Trophoblast cell (in vitro differentiated cells and primary cell): ENCODE measurements at regions not wholly inside any gene's neighbourhood (a gene's known extent, or its start where the extent isn't known, plus 50 kb on each side); places are given as distances from the start of the nearest gene placed in this dataset.

Source experiments
- DNase-seq, 2 donors: peaks; one replicate each; pipeline ENCODE4 v3.0.0-alpha.2; 2016
- H2AFZ ChIP-seq: 2 replicates; pipeline ENCODE4 v1.6.1; 2013; ENCODE audit warnings: low read length, moderate library complexity, mild to moderate bottlenecking; ENCODE audit not compliant: insufficient read depth, poor library complexity
- H2AK5ac ChIP-seq: 2 replicates; pipeline ENCODE4 v1.6.1; 2013; ENCODE audit warnings: mild to moderate bottlenecking, low read length
- H2BK120ac ChIP-seq: 2 replicates; pipeline ENCODE4 v1.6.1; 2013; ENCODE audit warnings: low read length, mild to moderate bottlenecking, moderate library complexity; ENCODE audit not compliant: insufficient read depth, poor library complexity
- H2BK12ac ChIP-seq: 2 replicates; pipeline ENCODE4 v1.6.1; 2013; ENCODE audit warnings: mild to moderate bottlenecking, low read length, moderate library complexity
- H2BK5ac ChIP-seq: 2 replicates; pipeline ENCODE4 v1.6.1; 2013; ENCODE audit warnings: low read length, low read depth, moderate library complexity, mild to moderate bottlenecking; ENCODE audit not compliant: poor library complexity
- H3K14ac ChIP-seq: 2 replicates; pipeline ENCODE4 v1.6.1; 2013; ENCODE audit warnings: mild to moderate bottlenecking, low read length
- H3K18ac ChIP-seq: 2 replicates; pipeline ENCODE4 v1.6.1; 2013; ENCODE audit warnings: mild to moderate bottlenecking, low read length
- H3K23ac ChIP-seq: 2 replicates; pipeline ENCODE4 v1.6.1; 2013; ENCODE audit warnings: low read length
- H3K27ac ChIP-seq: 2 replicates; pipeline ENCODE4 v1.5.1; 2013; ENCODE audit warnings: low read depth, mild to moderate bottlenecking, inconsistent platforms, low read length, moderate library complexity
- H3K27me3 ChIP-seq: 2 replicates; pipeline ENCODE4 v1.6.1; 2013; ENCODE audit warnings: inconsistent platforms, mild to moderate bottlenecking, low read length, moderate library complexity; ENCODE audit not compliant: insufficient read depth
- H3K36me3 ChIP-seq, 2 experiments: 1 replicate in 1 of 2; 2 replicates in 1 of 2; pipeline ENCODE4 v1.6.1; 2013; ENCODE audit warnings: low read length in 2 of 2, mild to moderate bottlenecking in 2 of 2, moderate library complexity in 1 of 2; ENCODE audit not compliant: insufficient read depth in 2 of 2, control insufficient read depth in 1 of 2
- H3K4ac ChIP-seq: 2 replicates; pipeline ENCODE4 v1.6.1; 2013; ENCODE audit warnings: low read depth, mild to moderate bottlenecking, low read length, moderate library complexity
- H3K4me1 ChIP-seq, 2 experiments: 1 replicate in 1 of 2; 2 replicates in 1 of 2; pipeline ENCODE4 v1.6.1; 2013; ENCODE audit warnings: low read length in 2 of 2, mild to moderate bottlenecking in 2 of 2, moderate library complexity in 1 of 2; ENCODE audit not compliant: insufficient read depth in 2 of 2, control insufficient read depth in 1 of 2
- H3K4me2 ChIP-seq: 2 replicates; pipeline ENCODE4 v1.6.1; 2013; ENCODE audit warnings: inconsistent platforms, mild to moderate bottlenecking, low read length, moderate library complexity
- H3K4me3 ChIP-seq: 2 replicates; pipeline ENCODE4 v1.5.1; 2013; ENCODE audit warnings: mild to moderate bottlenecking, low read depth, low read length, inconsistent platforms
- H3K79me1 ChIP-seq: one replicate; pipeline ENCODE4 v1.6.1; 2013; ENCODE audit warnings: low read length
- H3K79me2 ChIP-seq: 2 replicates; pipeline ENCODE4 v1.6.1; 2013; ENCODE audit warnings: low read length, mild to moderate bottlenecking; ENCODE audit not compliant: control insufficient read depth, insufficient read depth, poor library complexity
- H3K9ac ChIP-seq: 2 replicates; pipeline ENCODE4 v1.6.1; 2013; ENCODE audit warnings: mild to moderate bottlenecking, low read length
- H3K9me3 ChIP-seq: 2 replicates; pipeline ENCODE4 v1.6.1; 2013; ENCODE audit warnings: low read depth, mild to moderate bottlenecking, control low read depth, inconsistent platforms, low read length; ENCODE audit not compliant: insufficient read depth
- H4K12ac ChIP-seq: 2 replicates; pipeline ENCODE4 v1.6.1; 2013; ENCODE audit warnings: low read depth, mild to moderate bottlenecking, low read length, moderate library complexity
- H4K8ac ChIP-seq: 2 replicates; pipeline ENCODE4 v1.6.1; 2013; ENCODE audit warnings: low read depth, mild to moderate bottlenecking, low read length, moderate library complexity
- H4K91ac ChIP-seq: one replicate; pipeline ENCODE4 v1.6.1; 2013; ENCODE audit warnings: low read depth, mild to moderate bottlenecking, low read length, moderate library complexity
- WGBS: extraction: QIAGEN DNeasy Blood & Tissue Kit; methylation state at CpG from one replicate; pipeline ENCODE4 v1.1.7; 2013; ENCODE audit warnings: missing lambda C conversion rate; ENCODE audit not compliant: insufficient read length, insufficient coverage; ENCODE audit errors: extremely low coverage; 5-methylcytosine and 5-hydroxymethylcytosine counted together

GRCh38 chr2:201966691-201967438, 66.8 kb upstream of the FZD7 start:
- H3K79me2 ChIP-seq = no peaks in the 10 kb centered on the region
- H2AK5ac ChIP-seq = peak overlapping the region; percentile 7
- no peak overlapping the region for H3K27ac ChIP-seq
- peak overlapping the region; percentile 19 for H3K18ac ChIP-seq
- peak overlapping the region; percentile 24 for H2BK120ac ChIP-seq
- H3K4me1 ChIP-seq = peaks cover 12 to 18% of the 10 kb centered on the region in 2 experiments
- H3K23ac ChIP-seq = no peak overlapping the region
- peak overlapping the region; percentile 26 for H4K91ac ChIP-seq
- H4K12ac ChIP-seq = no peak overlapping the region
- H3K79me1 ChIP-seq = peaks cover 1% of the 10 kb centered on the region
- peak overlapping the region; percentile 12 for H4K8ac ChIP-seq
- H3K14ac ChIP-seq = peak overlapping the region; percentile 8
- H2AFZ ChIP-seq = peak overlapping the region; percentile 4
- H3K27me3 ChIP-seq = no peaks in the 10 kb centered on the region
- H3K4me2 ChIP-seq = no peak overlapping the region
- peak overlapping the region; percentile 45 for H2BK12ac ChIP-seq
- no CpG with 5 or more reads among the region's 18 CpGs for WGBS
- H2BK5ac ChIP-seq = no peak overlapping the region
- H3K9ac ChIP-seq = no peak overlapping the region
- H3K9me3 ChIP-seq = peaks cover 4% of the 10 kb centered on the region
- H3K4ac ChIP-seq = no peak overlapping the region
- DNase-seq = no peak
- no peaks in the 10 kb centered on the region for H3K36me3 ChIP-seq
- H3K4me3 ChIP-seq = no peak overlapping the region

DNA sequence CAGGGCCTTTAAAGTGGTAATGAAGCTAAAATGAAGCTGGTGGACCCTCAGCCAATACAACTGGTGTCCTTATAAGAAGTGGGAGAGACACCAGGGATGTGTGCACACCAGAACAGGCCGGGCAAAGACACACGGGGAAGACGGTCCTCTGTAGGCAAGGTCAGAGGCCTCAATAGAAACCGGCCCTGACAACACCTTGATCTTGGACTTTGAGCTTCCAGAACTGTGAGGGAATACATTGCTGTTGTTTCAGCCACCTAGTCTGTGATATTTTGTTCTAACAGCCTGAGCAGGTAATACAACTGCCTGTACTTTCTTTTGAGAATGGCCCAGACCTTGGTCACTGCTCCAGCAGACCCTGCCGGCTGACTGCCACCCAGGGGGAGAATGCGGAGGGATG, 65.6 kb upstream of the FZD7 start:
- no peak overlapping the region for H2BK5ac ChIP-seq
- no peaks in the 10 kb centered on the region for H3K79me2 ChIP-seq
- no peak overlapping the region for H3K14ac ChIP-seq
- no peak overlapping the region for H3K4ac ChIP-seq
- H4K91ac ChIP-seq = no peak overlapping the region
- no peak overlapping the region for H3K4me3 ChIP-seq
- no peak overlapping the region for H2BK120ac ChIP-seq
- no peak overlapping the region for H3K9ac ChIP-seq
- no peak overlapping the region for H3K23ac ChIP-seq
- peaks cover 14 to 15% of the 10 kb centered on the region in 2 experiments for H3K4me1 ChIP-seq
- H2BK12ac ChIP-seq = no peak overlapping the region
- no peak overlapping the region for H3K27ac ChIP-seq
- H2AFZ ChIP-seq = no peak overlapping the region
- no peak overlapping the region for H3K18ac ChIP-seq
- no peak overlapping the region for H3K4me2 ChIP-seq
- DNase-seq = no peak
- H3K36me3 ChIP-seq = no peaks in the 10 kb centered on the region
- H3K79me1 ChIP-seq = peaks cover 1% of the 10 kb centered on the region
- no peak overlapping the region for H4K12ac ChIP-seq
- H4K8ac ChIP-seq = no peak overlapping the region
- H3K27me3 ChIP-seq = no peaks in the 10 kb centered on the region
- H3K9me3 ChIP-seq = peaks cover 2% of the 10 kb centered on the region
- no peak overlapping the region for H2AK5ac ChIP-seq
- WGBS = no CpG with 5 or more reads among the region's 6 CpGs

GRCh38 chr2:201968476-201968875, 65.2 kb upstream of the FZD7 start:
- Histone ChIP-seq H3K23ac (no peak overlapping the region), H4K8ac (no peak overlapping the region), H3K14ac (no peak overlapping the region), H3K4me2 (no peak overlapping the region), H3K27me3 (no peaks in the 10 kb centered on the region), H2AK5ac (no peak overlapping the region), H3K4me1 (peaks cover 12 to 13% of the 10 kb centered on the region in 2 experiments), H3K79me1 (peaks cover 1% of the 10 kb centered on the region), H3K4me3 (no peak overlapping the region), H2AFZ (no peak overlapping the region), H3K4ac (no peak overlapping the region), H3K9ac (no peak overlapping the region), H4K91ac (peak overlapping the region; percentile 33), H2BK5ac (no peak overlapping the region), H3K18ac (no peak overlapping the region), H3K79me2 (no peaks in the 10 kb centered on the region), H2BK120ac (no peak overlapping the region), H2BK12ac (no peak overlapping the region), H3K36me3 (no peaks in the 10 kb centered on the region), H3K27ac (no peak overlapping the region), H4K12ac (no peak overlapping the region), H3K9me3 (peaks cover 2% of the 10 kb centered on the region)
- WGBS = no CpG with 5 or more reads among the region's 10 CpGs
- DNase-seq = no peak

- H2BK12ac ChIP-seq = peak overlapping the region; percentile 6
- peaks cover 1% of the 10 kb centered on the region for H3K79me1 ChIP-seq
- H3K23ac ChIP-seq = no peak overlapping the region
- peaks cover 1% of the 10 kb centered on the region for H3K9me3 ChIP-seq
- no peak overlapping the region for H2AFZ ChIP-seq
- H2BK120ac ChIP-seq = no peak overlapping the region
- H3K4me2 ChIP-seq = no peak overlapping the region
- no peak overlapping the region for H3K9ac ChIP-seq
- no peaks in the 10 kb centered on the region for H3K36me3 ChIP-seq
- no peaks in the 10 kb centered on the region for H3K79me2 ChIP-seq
- H3K14ac ChIP-seq = no peak overlapping the region
- no peak overlapping the region for H4K12ac ChIP-seq
- H3K27me3 ChIP-seq = no peaks in the 10 kb centered on the region
- H3K18ac ChIP-seq = no peak overlapping the region
- H3K4me3 ChIP-seq = no peak overlapping the region
- H4K91ac ChIP-seq = no peak overlapping the region
- H2AK5ac ChIP-seq = no peak overlapping the region
- peaks cover 12 to 13% of the 10 kb centered on the region in 2 experiments for H3K4me1 ChIP-seq
- H2BK5ac ChIP-seq = no peak overlapping the region
- H4K8ac ChIP-seq = no peak overlapping the region
- H3K4ac ChIP-seq = no peak overlapping the region
- WGBS = no CpG with 5 or more reads among the region's 14 CpGs
- no peak for DNase-seq
- no peak overlapping the region for H3K27ac ChIP-seq
These were observed 64.3 kb upstream of the FZD7 start for GRCh38 chr2:201969241-201969937.
